ENCODE measurements at regions not wholly inside any gene's neighbourhood (a gene's known extent, or its start where the extent isn't known, plus 50 kb on each side); places are given as distances from the start of the nearest gene placed in this dataset.
A peak's percentile ranks its signal among the peaks of the same experiment; 100 is the strongest.

DNA sequence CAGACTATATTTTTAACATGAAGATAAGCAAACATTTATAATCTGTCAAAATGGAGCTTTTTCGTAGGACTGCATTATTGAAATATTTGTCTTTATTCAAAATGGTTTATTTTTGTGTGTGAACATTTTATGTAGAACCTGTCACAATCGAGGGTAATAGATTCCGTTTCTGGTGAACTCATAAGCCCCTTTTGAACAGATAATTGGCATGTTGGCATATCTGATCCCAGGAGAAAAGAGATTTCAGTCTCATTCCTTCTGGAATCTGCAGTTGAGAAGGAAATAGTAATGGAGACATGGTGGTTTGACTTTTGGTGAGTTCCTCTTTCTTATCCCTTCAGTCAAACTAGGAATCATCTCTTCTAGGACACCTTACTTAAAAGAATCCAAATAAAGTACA is 427.9 kb upstream of the B3GALT2 start:
- Mint-ChIP-seq H3K36me3 (peaks cover 7% of the 10 kb centered on the region), H3K4me1 (ENCODE audit: low read depth) (peaks cover 9% of the 10 kb centered on the region), H3K4me3 (no peak overlapping the region), H3K27me3 (no peaks in the 10 kb centered on the region), H3K27ac (no peak overlapping the region), H3K9me3 (ENCODE audit: low read depth) (no peaks in the 10 kb centered on the region)

DNA sequence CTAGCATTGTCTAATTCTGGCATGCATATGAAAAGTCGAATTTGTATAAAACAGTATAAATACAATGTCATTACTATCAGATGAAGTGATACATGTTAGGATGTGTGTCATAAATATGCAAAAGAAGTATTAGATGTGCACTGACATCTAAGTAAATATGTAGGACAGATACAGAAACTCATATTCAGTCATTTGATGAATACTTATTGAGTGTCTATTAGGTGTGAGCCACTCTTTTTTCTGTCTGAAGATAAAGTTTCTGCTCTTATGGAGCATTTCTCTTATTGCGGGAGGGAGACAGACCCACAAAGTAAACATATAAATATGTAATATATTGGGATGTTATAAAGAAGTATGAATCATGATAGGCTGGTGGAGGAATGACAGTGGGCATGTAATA is 426.6 kb upstream of the B3GALT2 start:
- no peak overlapping the region for H3K27ac Mint-ChIP-seq
- H3K36me3 Mint-ChIP-seq: peaks cover 10% of the 10 kb centered on the region
- peaks cover 9% of the 10 kb centered on the region for H3K9me3 Mint-ChIP-seq (ENCODE audit: low read depth)
- no peaks in the 10 kb centered on the region for H3K27me3 Mint-ChIP-seq
- H3K4me3 Mint-ChIP-seq: no peak overlapping the region
- H3K4me1 Mint-ChIP-seq (ENCODE audit: low read depth): peaks cover 12% of the 10 kb centered on the region

DNA sequence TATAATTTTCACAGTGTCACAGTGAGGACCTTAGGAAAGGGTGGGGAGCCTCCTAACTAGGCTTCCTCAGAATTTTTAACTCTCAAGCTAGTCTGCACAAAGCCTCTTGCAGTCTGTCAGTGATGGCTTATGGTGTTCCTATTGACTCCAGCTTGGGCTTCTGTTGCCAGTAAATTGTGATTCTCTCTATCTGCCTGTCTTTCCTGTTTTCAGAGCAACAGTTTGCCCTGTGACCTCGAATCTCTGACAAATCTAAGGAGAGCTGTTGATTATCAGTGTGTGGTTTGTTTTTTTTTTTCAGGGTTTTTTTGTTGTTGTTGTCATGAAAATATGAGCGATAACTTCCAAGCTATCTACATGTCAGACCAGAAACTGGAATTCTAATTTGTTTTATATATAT is 423.2 kb upstream of the B3GALT2 start:
- Mint-ChIP-seq H3K36me3 (peaks cover 5% of the 10 kb centered on the region), H3K27ac (peak overlapping the region; percentile 18), H3K4me1 (ENCODE audit: low read depth) (peaks cover 20% of the 10 kb centered on the region), H3K27me3 (no peaks in the 10 kb centered on the region), H3K4me3 (no peak overlapping the region), H3K9me3 (ENCODE audit: low read depth) (peaks cover 9% of the 10 kb centered on the region)

- Mint-ChIP-seq H3K27ac (no peak overlapping the region), H3K4me1 (ENCODE audit: low read depth) (peaks cover 19% of the 10 kb centered on the region), H3K9me3 (ENCODE audit: low read depth) (peaks cover 9% of the 10 kb centered on the region), H3K4me3 (no peak overlapping the region), H3K36me3 (peaks cover 5% of the 10 kb centered on the region), H3K27me3 (no peaks in the 10 kb centered on the region)
Observed at GRCh38 chr1:193607787-193608186, 421.4 kb upstream of the B3GALT2 start.

GRCh38 chr1:193606035-193606434 is 419.6 kb upstream of the B3GALT2 start:
- H3K27ac Mint-ChIP-seq: no peak overlapping the region
- H3K9me3 Mint-ChIP-seq (ENCODE audit: low read depth): peaks cover 9% of the 10 kb centered on the region
- peaks cover 5% of the 10 kb centered on the region for H3K36me3 Mint-ChIP-seq
- peaks cover 19% of the 10 kb centered on the region for H3K4me1 Mint-ChIP-seq (ENCODE audit: low read depth)
- no peak overlapping the region for H3K4me3 Mint-ChIP-seq
- no peaks in the 10 kb centered on the region for H3K27me3 Mint-ChIP-seq

GRCh38 chr1:193602705-193603104 is 416.3 kb upstream of the B3GALT2 start:
- peaks cover 2% of the 10 kb centered on the region for H3K36me3 Mint-ChIP-seq
- H3K4me1 Mint-ChIP-seq (ENCODE audit: low read depth): peaks cover 11% of the 10 kb centered on the region
- no peaks in the 10 kb centered on the region for H3K27me3 Mint-ChIP-seq
- no peak overlapping the region for H3K27ac Mint-ChIP-seq
- H3K4me3 Mint-ChIP-seq: no peak overlapping the region
- H3K9me3 Mint-ChIP-seq (ENCODE audit: low read depth): no peaks in the 10 kb centered on the region

- Mint-ChIP-seq H3K27me3 (no peaks in the 10 kb centered on the region), H3K27ac (no peak overlapping the region), H3K9me3 (ENCODE audit: low read depth) (no peaks in the 10 kb centered on the region), H3K4me1 (ENCODE audit: low read depth) (peaks cover 15% of the 10 kb centered on the region), H3K36me3 (no peaks in the 10 kb centered on the region), H3K4me3 (no peak overlapping the region)
Observed at GRCh38 chr1:193593147-193593885, 406.9 kb upstream of the B3GALT2 start.

- Mint-ChIP-seq H3K4me3 (no peak overlapping the region), H3K9me3 (ENCODE audit: low read depth) (no peaks in the 10 kb centered on the region), H3K36me3 (no peaks in the 10 kb centered on the region), H3K27ac (no peak overlapping the region), H3K27me3 (no peaks in the 10 kb centered on the region), H3K4me1 (ENCODE audit: low read depth) (peaks cover 15% of the 10 kb centered on the region)
Observed at GRCh38 chr1:193592317-193592716, 405.9 kb upstream of the B3GALT2 start.

DNA sequence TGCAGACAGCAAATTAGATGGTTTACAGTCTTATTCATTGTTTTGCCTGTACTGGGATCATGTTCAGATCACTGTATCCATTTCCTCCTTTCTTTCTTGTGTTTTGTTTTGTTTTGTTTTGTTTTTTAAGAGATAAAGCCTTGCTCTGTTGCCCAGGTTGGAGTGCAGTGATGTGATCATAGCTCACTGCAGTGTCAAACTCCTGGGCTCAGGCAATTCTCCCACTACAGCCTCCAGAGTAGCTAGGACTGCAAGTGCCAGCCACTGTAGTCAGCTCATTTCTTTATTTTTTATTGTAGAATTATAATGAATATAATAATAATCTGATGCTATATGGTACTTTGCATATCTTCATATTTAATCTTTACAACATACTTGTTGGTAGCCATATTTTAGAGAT is 403.7 kb upstream of the B3GALT2 start:
- Mint-ChIP-seq H3K4me3 (no peak overlapping the region), H3K36me3 (no peaks in the 10 kb centered on the region), H3K9me3 (ENCODE audit: low read depth) (no peaks in the 10 kb centered on the region), H3K4me1 (ENCODE audit: low read depth) (peaks cover 15% of the 10 kb centered on the region), H3K27ac (no peak overlapping the region), H3K27me3 (no peaks in the 10 kb centered on the region)

- Mint-ChIP-seq H3K9me3 (ENCODE audit: low read depth) (no peaks in the 10 kb centered on the region), H3K27me3 (no peaks in the 10 kb centered on the region), H3K4me3 (no peak overlapping the region), H3K27ac (no peak overlapping the region), H3K36me3 (no peaks in the 10 kb centered on the region), H3K4me1 (ENCODE audit: low read depth) (peaks cover 15% of the 10 kb centered on the region)
Observed at GRCh38 chr1:193589597-193590040, 403.2 kb upstream of the B3GALT2 start.

DNA sequence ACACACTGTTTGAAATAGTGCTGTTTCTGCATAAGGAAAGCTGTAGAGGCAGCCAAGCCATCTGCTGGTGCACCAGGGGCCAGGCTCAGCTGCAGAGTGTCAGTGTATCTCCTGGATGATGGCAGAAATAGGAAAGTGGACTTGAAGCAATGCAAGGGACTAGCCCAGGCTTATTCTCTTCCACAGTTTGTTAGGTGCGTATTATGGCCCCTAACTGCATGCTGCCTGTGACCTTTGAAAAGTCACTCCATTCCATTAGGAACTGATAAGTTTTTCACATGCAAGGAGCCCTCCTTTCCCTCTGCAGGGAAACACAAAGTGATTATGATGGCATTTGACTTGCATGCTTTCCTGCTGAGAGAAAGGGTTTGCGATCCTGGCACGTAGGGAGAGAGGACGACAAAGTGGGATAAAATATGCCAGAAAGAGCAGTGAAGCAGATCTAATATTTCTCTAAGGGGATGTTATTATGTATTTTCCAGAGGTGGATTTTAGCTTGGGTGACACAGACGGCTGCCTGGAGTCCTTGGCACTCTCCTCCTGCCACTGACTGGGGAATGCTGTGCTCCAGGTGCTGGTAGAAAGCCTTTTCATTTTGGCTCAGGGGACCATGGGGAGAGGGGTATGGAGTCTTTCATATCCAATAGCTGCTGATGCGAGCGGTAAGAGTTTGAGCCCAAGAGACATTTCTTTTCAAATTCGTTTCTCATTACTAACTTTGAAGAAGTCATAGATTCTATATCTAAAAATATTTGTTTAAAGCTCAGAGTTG is 402.1 kb upstream of the B3GALT2 start:
- no peaks in the 10 kb centered on the region for H3K27me3 Mint-ChIP-seq
- peaks cover 15% of the 10 kb centered on the region for H3K4me1 Mint-ChIP-seq (ENCODE audit: low read depth)
- no peaks in the 10 kb centered on the region for H3K36me3 Mint-ChIP-seq
- no peak overlapping the region for H3K4me3 Mint-ChIP-seq
- H3K9me3 Mint-ChIP-seq (ENCODE audit: low read depth): no peaks in the 10 kb centered on the region
- H3K27ac Mint-ChIP-seq: no peak overlapping the region

DNA sequence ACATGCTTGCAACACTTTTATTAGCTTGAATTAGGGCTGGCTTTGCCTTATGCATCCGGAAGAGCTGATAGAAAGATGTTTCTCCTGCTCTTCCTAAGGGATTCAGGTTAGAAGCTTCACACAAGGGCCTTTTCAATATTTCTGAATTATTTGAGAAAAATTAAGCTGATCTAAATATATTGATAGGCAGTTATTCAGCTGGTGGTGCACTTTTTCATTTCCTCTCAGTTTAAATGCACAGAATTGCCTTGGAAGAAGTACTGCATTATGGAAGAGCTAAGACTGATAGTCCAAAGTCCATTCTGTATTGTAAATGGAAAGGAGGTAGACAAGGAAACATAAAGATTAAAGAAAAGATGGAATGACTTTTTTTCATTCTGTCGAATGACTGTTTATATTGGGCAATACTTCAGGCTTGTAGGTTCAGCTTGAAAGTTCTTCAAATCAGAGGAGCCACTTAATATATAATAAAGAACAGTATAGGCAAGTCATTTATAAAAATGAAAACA is 398.4 kb upstream of the B3GALT2 start:
- peaks cover 9% of the 10 kb centered on the region for H3K9me3 Mint-ChIP-seq (ENCODE audit: low read depth)
- peaks cover 6% of the 10 kb centered on the region for H3K36me3 Mint-ChIP-seq
- no peak overlapping the region for H3K4me3 Mint-ChIP-seq
- no peaks in the 10 kb centered on the region for H3K27me3 Mint-ChIP-seq
- no peak overlapping the region for H3K27ac Mint-ChIP-seq
- no peaks in the 10 kb centered on the region for H3K4me1 Mint-ChIP-seq (ENCODE audit: low read depth)

DNA sequence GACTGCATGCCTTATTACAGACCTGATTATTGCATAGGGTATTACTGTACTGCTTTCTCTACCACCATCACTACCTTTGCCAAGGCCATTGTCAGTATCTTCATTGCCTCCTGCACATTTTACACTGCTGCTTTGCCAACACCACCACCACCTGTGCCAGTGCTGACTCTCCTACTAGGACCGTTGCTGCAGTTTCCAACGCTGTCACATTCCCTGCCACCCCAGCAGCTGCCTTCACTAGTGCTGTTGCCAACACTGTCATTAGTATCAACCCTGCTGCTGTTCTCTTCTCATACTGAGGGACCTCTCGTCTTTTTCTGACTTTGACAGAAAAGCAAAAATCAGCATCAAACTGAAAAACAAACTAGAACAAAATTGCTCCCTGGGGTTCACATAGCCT is 394.9 kb upstream of the B3GALT2 start:
- peaks cover 6% of the 10 kb centered on the region for H3K36me3 Mint-ChIP-seq
- H3K4me1 Mint-ChIP-seq (ENCODE audit: low read depth): no peaks in the 10 kb centered on the region
- no peak overlapping the region for H3K4me3 Mint-ChIP-seq
- H3K9me3 Mint-ChIP-seq (ENCODE audit: low read depth): peaks cover 9% of the 10 kb centered on the region
- H3K27me3 Mint-ChIP-seq: no peaks in the 10 kb centered on the region
- no peak overlapping the region for H3K27ac Mint-ChIP-seq

- Mint-ChIP-seq H3K9me3 (ENCODE audit: low read depth) (peaks cover 9% of the 10 kb centered on the region), H3K36me3 (peaks cover 6% of the 10 kb centered on the region), H3K27me3 (no peaks in the 10 kb centered on the region), H3K27ac (no peak overlapping the region), H3K4me1 (ENCODE audit: low read depth) (no peaks in the 10 kb centered on the region), H3K4me3 (no peak overlapping the region)
Observed at GRCh38 chr1:193580419-193580818, 394.0 kb upstream of the B3GALT2 start.

GRCh38 chr1:193579323-193579722 is 392.9 kb upstream of the B3GALT2 start:
- Mint-ChIP-seq H3K9me3 (ENCODE audit: low read depth) (peaks cover 9% of the 10 kb centered on the region), H3K27me3 (no peaks in the 10 kb centered on the region), H3K36me3 (peaks cover 6% of the 10 kb centered on the region), H3K4me3 (no peak overlapping the region), H3K27ac (no peak overlapping the region), H3K4me1 (ENCODE audit: low read depth) (no peaks in the 10 kb centered on the region)

Measured in activated naive CD8-positive, alpha-beta T cell (primary cell).